ENCODE measurements at regions not wholly inside any gene's neighbourhood (a gene's known extent, or its start where the extent isn't known, plus 50 kb on each side); places are given as distances from the start of the nearest gene placed in this dataset.

DNA sequence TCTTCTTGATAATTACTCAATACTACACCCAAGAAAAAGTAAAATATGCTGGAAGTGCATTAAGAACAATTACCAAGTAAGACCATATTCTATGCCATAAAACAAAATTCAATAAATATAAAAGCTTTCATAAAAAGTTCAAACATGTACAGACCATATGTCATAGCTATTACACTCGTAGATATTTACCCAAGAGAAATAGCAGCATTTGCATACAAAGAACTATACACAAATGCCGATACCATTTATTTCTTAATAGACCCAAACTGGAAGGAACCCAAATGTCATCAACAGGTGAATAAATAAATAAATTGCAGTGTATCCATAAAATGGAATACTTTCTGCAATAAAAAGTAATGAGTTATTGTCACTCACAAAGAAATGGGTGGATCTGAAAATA, 78.3 kb upstream of the SLC16A7 start:
- H3K4me3 ChIP-seq (ENCODE audit: low read length), result no peak overlapping the region
- no peak for DNase-seq (ENCODE audit: low read depth)
- TF ChIP-seq, protein P1, sequence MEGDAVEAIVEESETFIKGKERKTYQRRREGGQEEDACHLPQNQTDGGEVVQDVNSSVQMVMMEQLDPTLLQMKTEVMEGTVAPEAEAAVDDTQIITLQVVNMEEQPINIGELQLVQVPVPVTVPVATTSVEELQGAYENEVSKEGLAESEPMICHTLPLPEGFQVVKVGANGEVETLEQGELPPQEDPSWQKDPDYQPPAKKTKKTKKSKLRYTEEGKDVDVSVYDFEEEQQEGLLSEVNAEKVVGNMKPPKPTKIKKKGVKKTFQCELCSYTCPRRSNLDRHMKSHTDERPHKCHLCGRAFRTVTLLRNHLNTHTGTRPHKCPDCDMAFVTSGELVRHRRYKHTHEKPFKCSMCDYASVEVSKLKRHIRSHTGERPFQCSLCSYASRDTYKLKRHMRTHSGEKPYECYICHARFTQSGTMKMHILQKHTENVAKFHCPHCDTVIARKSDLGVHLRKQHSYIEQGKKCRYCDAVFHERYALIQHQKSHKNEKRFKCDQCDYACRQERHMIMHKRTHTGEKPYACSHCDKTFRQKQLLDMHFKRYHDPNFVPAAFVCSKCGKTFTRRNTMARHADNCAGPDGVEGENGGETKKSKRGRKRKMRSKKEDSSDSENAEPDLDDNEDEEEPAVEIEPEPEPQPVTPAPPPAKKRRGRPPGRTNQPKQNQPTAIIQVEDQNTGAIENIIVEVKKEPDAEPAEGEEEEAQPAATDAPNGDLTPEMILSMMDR (conservative IDR thresholded peaks at IDR 0.05; ENCODE audit: low read depth, low read length), result no peak

DNA sequence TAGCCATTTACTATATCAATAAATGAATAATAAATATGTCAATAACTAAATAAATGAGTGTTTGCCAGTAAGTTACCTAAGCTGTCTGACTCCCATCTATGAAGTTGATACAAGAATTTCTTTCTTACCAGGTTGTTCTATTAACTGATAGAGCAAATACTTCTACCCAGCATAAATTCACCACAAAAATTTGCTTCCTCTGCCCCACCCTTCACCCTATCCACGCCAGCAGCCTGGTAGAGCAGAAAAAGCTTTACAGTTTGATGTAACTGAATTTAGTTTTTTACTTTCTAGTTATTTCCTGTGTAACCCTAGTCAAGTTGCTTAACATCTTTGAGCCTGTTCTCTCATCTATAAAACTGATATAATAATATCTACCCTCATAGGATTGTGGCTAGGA, 94.9 kb upstream of the SLC16A7 start:
- no peak for DNase-seq (ENCODE audit: low read depth)
- TF ChIP-seq, protein P1 (conservative IDR thresholded peaks at IDR 0.05; ENCODE audit: low read depth, low read length), result no peak
- H3K4me3 ChIP-seq (ENCODE audit: low read length), result no peak overlapping the region

- no peak for DNase-seq (ENCODE audit: low read depth)
- TF ChIP-seq, protein P1 (conservative IDR thresholded peaks at IDR 0.05; ENCODE audit: low read depth, low read length), result no peak
- H3K4me3 ChIP-seq (ENCODE audit: low read length), result no peak overlapping the region
These were observed 95.5 kb upstream of the SLC16A7 start for GRCh38 chr12:59500335-59500734.

- TF ChIP-seq, protein P1 (conservative IDR thresholded peaks at IDR 0.05; ENCODE audit: low read depth, low read length), result no peak
- no peak for DNase-seq (ENCODE audit: low read depth)
- no peak overlapping the region for H3K4me3 ChIP-seq (ENCODE audit: low read length)
These were observed 96.1 kb upstream of the SLC16A7 start for GRCh38 chr12:59499774-59500173.

- TF ChIP-seq, protein P1 (conservative IDR thresholded peaks at IDR 0.05; ENCODE audit: low read depth, low read length), result no peak
- DNase-seq (ENCODE audit: low read depth), result no peak
- no peak overlapping the region for H3K4me3 ChIP-seq (ENCODE audit: low read length)
These were observed 101.2 kb upstream of the SLC16A7 start for GRCh38 chr12:59494617-59495016.

DNA sequence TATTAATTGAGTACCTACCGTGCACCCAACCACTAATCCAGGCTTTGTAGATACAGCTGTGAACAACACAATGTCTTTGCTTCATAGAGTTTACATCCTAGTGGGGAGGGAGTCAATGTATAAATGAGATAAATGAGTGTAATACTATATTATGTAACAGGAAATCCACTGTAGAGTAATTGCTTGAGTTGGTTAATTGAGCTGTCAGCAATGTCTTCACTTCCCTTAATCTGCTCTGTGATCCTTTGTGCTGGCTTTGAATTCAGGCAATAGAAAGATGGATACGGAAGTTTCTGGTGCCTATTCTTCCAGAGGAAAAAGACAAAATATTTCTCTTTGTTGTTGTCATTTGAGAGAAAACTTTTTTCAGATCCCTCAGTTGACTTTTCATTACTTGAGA, 104.0 kb upstream of the SLC16A7 start:
- no peak for DNase-seq (ENCODE audit: low read depth)
- TF ChIP-seq, protein P1 (conservative IDR thresholded peaks at IDR 0.05; ENCODE audit: low read depth, low read length), result no peak

GRCh38 chr12:59486827-59487226, 109.0 kb upstream of the SLC16A7 start:
- TF ChIP-seq, protein P1 (conservative IDR thresholded peaks at IDR 0.05; ENCODE audit: low read depth, low read length), result no peak
- DNase-seq (ENCODE audit: low read depth), result no peak
- H3K4me3 ChIP-seq (ENCODE audit: low read length), result no peak overlapping the region

More for the DNA sequence above, 104.0 kb upstream of the SLC16A7 start:
- H3K4me3 ChIP-seq (ENCODE audit: low read length), result no peak overlapping the region
